Nucleus accumbens (tissue), 56 donors: ENCODE measurements at regions not wholly inside any gene's neighbourhood (a gene's known extent, or its start where the extent isn't known, plus 50 kb on each side); places are given as distances from the start of the nearest gene placed in this dataset.

Source experiments
- DNase-seq, 56 donors: peaks; one replicate each; lab custom pipeline; 2025; lab: John Stamatoyannopoulos, UW

DNA sequence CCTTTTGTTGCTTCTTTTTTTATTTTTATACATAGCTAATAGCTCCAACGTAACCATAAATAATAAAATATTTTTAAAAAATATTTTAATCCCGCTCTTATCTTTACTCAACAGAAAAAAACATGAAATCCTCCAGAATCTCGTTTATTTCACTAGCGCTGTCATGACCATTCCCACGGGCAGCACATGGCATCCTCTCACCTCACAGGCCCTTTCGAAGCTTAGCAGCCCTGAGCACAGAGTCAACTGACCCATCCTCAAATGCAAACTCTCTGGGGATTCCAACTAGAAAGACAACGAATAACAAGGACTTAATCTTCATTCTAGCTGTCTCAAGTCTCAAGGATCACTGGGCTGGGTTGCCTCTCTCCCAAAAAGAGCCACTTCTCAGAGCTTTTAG, 285.9 kb upstream of the PPARGC1A start:
- no peak for DNase-seq

DNA sequence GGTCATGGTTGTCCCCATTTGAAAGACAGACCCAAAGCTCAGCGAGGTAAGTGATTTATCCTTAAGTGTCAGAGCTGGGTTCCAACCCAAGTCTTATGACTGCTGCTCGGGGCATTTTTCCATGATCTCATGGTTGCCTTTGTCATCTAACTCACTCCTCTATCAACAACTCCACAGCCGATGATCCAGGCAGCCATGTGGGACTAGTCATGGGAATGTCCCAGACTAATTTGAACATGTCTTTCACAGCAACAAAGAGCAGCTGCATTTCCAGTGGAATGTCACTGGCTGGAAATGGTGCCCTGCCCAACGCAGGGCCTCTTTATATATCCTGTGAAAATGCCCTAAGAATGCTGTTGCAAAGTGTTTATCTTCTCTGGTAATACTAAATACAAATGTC, 284.8 kb upstream of the PPARGC1A start:
- DNase-seq: no peak

DNA sequence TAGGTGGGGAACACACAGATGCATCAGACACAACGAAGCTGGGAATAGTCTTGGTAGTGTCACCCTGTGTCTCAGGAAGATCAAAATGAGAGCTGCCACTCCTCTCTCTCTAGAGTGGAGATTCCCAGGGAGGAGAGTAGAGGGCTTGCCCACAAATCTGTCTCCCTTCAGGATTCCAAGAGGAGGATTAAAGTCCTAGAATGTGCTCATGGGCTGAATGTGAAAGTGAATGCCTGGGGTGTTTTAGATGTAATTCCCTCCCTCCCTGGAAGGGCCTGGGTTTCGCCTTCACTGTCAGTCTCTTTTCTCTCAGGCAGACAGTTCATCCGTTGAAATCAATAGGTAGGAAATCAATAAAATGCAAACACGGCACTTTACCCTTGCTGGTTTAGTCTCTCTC, 282.6 kb upstream of the PPARGC1A start:
- no peak for DNase-seq

DNA sequence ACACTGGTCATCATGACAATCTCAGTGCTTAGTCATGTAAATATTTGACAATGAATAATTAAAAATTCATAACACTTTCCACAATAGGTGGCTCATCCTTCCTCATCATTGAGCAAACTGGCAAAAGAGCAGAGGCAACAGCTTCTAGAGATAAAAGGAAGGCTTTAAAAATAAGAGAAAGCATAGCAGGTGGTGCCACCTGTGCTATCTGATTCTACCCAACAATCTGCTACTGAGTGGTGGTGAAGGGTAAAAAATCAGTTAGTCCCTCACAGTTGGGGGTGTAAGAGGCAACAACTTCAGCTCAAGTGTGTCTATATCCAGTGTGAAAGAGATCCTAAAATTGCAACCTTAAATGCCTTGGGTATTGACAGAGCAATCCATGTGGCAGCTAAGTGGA, 280.1 kb upstream of the PPARGC1A start:
- no peak for DNase-seq

DNA sequence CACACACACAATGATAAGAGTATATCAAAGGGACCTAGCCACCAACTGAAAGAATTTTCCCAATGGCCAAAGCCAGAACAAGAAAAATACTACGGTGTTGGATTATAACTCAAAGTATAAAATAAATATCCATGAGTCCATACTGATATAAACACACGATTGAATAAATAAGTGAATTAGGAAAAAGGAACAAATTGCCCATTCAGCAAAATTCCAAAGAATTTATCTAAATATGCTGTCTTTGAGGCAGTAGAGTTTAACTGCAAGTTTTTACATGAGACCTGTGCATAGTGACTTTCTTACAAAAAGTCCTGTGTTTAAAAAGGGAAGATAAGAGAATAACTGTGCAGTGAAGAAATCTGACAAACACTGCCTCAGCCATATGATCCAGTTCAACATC, 278.8 kb upstream of the PPARGC1A start:
- no peak for DNase-seq

DNA sequence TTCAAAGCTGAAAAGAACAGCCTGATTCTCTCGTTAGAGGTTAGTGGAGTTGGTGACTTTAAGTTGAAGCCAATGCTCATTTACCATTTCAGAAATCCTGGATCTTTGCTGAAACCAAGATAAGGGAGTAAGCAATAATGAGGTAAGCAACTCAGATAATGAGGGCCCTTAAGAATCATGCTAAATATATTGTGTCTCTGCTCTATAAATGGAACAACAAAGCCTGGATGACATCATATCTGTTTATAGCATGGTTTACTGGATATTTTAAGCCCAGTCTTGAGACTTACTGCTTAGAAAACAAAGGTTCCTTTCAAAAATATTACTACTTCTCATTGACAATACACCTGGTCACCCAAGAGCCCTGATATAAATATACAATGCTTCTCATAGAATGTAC, 276.7 kb upstream of the PPARGC1A start:
- DNase-seq: no peak

DNA sequence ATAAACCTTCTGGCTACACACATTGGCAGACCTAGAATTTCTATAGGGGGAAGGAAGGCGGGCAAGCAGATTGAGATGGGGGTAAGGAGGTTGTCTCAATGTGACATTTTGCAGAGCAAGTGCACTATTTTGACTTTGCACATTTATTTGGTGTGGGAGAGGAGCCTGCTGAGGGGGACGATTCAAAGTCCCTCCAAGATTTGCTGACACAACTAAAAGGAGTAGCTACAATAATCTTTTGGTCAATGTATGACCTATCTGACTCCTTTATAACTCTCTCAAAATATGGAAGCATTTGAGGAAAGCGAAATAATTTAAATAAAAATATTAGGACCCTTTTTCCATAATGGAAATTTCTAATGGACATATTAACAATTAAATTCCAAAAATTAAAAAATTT, 274.9 kb upstream of the PPARGC1A start:
- DNase-seq: no peak

DNA sequence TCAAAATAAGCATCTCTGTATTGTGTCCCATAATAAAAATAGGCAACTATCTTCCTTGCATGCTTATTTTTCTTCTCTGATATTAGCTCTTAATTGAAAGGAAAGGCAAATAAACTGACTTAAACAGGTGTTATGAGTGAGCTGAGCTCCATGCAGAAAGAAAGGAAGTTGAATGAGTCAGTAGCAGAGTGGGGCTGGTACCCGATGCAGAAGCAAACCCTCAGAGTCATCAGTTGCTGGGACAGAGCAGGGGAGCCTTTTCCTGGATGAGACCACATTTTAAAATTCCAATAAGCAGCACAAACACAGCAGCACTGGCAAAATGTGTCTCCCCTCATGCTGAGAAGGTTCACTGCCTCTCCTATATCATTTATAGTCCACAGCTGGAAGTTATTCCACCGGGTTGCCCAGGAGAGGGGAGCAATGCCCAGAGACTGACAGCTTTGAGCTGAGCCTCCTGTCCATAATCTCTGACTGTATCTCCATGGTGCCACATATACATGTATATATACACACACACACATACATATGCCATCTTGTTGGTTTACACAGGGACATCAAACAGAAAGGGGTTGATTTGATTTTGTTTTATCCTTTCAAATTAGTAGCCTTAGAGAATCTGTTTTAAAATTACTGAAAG, 274.3 kb upstream of the PPARGC1A start:
- peak in 3 of 56 donors; percentile 1 to 18 (median 3) for DNase-seq

DNA sequence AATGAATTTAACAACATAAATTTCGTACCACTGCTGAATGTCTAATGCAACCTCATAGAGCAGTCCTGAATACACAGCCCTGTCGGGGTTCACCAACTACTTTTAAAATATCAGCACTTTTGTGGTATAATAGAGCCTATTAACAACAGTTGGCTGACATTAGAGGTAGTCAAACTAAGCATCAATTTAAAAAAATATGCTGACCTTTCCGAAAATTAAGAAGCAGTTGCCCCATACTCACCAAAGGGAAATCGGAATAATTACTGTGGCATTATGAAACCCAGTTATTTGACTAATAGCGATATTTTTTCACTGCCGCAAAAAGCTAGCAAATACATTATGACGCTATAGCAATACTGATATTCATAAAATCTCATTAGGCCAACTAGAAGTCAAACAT, 273.5 kb upstream of the PPARGC1A start:
- no peak for DNase-seq

DNA sequence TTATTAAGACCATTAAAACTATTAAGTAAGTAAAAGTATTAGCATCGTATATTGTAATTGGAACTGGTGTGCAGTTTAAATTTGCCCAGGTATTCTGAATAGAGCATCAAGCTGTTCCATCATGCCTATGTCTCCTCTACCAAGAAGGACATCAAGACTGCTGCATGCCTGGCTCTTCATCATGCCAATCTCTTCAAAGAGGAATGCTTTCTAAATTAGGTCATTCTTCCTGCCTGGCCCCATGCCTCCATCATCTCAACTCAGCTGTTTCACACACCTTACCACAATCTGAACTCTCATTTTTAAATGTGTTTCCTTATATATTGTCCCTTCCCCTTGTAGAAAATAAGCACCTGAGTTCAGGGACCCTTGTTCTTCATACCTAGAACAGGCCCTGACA, 270.5 kb upstream of the PPARGC1A start:
- DNase-seq: no peak

DNA sequence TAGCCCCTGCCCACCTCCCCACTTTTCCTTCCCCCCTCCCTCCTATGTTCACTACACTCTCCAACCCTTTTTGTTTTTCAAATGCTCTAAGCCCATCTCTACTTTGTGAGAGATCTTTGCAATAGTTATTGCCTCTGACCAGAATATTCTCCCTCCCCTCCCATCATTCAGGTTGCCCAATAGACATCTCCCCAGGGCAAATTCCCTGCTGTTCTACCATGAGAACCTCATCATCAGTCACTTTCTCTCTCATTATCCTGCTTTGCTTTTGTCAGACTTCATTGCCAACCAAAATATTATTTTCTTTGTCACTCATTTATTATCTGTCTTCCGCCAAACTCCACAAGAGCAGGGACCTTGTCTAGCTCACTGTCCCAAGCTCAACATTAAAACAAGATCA, 268.2 kb upstream of the PPARGC1A start:
- DNase-seq: no peak

DNA sequence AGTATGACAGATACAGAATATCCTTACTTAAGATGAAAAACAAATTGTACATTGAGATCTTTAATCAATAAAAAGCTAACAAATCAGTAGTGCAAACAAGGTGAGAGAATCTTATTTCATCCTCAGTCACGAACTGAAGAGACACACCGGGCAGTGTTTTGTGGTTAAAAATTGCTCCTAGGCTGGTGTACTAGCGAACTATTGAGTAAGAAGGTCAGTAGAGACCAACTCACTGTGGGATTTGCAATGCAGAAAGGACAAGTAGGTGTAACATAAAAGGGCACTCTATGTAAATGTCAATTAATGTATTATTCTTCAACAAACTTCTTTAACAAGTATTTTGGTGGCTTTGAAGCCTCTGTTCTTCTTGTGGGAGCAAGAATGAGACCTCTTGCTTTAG, 260.2 kb upstream of the PPARGC1A start:
- no peak for DNase-seq

DNA sequence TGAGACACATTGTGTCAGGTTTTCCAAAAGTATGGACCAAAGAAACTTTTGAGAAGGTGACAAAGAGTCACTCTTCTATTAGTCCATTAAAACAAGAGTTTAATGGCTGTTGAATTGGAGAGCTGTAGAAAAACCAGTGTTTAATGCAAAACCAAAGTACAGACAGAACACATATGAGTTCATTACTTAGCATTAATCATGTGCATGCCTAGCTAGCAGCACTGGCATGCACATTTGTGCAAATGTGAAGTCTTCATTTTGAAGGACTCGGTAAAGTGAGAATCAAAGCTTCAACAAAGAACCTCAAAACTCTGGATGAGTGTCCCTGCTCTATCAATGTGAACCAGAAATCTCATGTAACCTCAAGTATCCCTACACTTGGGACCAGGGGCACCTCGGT, 256.3 kb upstream of the PPARGC1A start:
- no peak for DNase-seq

DNA sequence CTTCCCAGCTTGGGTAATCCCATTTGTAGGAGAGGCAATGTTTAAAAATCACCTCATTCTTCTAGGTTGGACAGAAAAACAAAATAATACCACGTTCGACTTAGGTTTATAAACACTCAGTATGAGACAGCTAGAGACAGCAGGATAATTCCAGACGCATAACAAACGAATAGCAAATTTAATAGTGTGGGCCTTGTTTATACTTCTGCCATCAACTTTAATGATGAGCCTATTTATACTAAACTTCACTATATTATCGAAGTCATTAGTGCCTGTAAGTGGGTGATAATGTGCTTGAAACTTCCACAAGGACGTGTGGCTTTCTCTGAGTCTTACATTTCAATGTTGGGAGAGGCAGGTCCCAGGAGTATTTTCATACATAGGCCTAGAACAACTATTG, 255.7 kb upstream of the PPARGC1A start:
- no peak for DNase-seq

DNA sequence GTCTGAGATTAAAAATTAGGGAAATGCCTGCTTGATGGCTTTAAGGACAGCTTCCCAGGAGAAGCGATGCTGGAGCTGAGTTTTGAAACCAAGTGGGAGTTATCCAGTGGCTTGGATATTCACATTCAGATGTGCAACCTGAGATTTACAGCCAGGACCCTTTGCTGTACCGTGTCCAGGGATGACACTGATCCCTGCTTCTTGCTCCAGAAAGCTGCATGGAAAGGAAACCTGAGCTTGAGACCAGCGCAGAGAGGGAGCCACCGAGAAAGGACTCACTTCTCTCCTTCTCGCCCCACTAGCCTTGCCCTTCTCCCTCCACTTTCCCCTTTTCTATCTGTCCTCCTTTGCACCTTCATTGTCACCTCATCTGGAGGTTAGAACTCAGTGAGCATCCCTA, 254.5 kb upstream of the PPARGC1A start:
- no peak for DNase-seq

DNA sequence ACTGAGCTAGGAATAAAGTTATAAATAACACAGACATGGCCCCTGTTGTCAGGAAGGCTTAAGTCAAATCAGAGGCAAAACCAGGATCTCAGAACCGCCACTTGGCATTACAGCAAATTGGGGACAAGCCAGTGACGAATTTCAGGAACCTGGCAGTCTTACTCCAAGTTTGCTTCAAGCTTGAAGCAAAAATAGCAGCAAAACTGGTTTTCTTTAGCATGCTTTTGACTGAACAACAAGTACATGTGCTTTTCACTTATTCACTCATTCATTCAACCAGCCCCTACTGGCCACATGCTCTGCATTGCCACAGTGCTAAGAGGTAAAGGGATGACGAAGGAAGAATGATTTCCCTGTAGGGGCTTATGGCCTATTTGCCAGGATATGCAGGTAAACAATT, 253.9 kb upstream of the PPARGC1A start:
- peak in 6 of 56 donors; percentile 1 to 12 (median 6) for DNase-seq

DNA sequence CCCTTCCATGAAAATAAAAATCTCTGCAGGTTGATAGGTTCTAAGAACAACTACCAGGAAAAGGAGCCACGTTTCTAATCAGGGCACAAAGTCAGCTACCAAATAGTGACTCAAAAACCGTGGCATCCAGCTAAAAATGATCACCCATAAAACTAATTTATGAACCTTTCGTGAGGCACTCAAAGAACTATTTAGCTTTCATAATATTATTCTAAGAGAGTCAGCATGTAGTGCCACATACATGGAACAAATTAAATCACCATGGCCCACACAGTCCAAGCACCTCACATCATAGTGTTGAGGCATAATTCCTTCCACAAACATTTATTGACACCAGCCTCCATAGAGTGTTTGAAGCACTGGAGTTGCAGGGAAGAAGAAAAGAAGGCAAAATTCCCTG, 252.0 kb upstream of the PPARGC1A start:
- DNase-seq: no peak

DNA sequence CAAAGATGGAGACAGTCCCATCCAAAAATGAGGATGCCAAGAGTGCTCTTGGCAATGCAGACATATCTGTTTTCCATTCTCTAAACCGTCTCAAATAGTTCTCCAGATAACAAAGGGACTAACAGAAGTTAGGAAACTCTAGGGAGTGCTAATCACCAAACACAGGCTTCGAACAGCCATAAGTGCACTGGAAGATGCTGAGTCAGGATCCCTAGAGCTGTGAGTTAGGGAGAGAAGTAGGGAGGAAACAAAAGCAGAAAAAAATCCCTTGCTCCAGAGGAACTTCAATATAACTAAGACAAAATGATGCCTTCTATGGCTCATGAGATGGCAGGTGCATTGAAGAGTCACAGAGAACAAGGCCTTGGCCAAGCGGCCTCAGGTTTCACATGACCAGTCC, 251.0 kb upstream of the PPARGC1A start:
- DNase-seq: no peak

DNA sequence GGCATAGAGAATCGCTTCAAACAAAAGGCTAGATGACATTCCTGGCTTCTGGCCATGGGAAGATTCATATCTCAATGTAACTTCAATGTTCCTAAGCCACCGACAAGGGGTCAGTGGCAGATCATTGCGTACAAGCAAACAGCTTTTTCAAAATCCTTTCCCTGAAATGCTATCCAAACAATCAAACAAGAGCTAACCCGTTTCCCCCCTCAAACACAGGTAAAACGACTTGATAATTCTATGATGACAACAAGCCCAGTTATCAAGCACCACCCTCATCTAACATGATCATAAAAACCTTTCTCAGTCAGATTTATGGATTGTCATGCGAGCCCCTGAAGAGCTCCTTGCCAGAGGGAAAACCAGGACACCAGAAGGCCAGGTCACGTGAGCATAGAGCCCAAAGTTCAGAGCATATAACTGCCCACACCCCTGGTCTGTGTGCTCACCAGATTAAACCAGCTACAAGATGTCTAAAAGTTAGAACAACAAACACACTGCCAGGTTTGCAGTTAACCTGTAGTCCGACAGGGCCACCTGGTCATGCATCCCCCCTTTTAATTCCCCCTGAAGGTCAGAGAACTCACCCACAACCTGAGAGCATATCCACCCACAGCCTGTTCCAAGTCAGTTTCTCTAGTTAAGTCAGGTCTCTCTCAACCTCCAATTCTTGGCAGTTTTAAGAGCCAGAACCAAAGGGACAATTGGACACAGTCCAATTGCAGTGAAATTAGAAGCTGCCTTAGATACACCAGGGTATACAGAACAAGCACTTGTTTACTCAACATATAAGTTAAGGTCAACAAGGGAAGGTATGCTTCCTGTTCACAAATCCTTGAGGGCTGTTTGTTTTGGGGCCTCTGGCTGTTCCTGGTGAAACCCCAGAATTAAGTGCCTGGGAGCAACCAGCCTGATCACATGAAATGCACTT, 248.1 kb upstream of the PPARGC1A start:
- DNase-seq: no peak

DNA sequence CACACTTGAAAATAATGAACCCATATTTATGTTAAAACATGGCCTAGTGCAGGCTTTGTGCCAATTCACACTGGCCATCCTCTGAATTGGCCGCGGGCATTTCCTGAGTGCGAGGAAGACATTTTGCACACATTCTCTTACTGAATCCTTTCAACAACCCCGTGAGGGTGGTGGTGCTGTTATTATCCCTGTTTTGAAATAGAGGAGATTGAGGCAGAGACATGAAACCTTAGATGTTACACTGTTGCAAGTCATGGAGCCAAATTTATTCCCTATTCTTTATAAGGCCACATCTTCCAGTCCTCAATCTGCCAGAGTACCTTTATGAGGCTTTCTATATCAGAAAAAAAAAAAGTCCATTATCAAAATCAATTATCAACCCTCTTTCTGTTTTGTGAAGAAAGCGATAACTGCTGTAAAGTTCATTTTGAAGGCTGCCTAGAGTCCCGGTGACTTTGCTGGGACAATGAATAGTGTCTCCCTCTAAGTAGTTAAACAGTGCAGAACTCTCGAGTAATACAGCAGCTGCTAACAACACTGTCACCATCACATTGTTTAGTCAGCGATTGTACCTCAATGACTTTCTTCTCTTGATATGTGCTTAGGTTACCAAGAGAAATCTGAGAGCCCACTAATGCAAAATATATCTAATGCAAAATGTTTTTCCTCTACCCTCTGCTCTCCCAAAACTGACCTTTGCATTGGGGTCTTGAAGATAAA, 242.3 kb upstream of the PPARGC1A start:
- DNase-seq: no peak

DNA sequence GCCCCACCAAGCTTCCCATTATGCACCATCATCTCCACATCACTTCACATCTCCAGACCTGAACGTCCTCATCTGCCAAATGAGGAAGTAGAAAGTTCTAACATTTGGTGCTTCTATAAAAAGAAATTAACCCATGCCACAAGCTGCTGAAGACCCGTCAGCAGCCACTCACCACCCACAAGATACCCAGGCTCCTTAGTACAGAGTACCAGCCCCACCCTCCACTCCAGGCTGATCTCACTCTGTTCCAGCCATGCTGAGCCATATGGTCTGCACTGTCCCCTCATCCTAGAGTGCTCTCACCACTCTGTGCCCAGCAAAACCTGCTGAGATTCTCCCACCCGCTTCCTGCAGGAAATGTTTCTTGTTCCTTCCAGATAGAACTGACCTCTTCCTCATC, 240.8 kb upstream of the PPARGC1A start:
- no peak for DNase-seq

DNA sequence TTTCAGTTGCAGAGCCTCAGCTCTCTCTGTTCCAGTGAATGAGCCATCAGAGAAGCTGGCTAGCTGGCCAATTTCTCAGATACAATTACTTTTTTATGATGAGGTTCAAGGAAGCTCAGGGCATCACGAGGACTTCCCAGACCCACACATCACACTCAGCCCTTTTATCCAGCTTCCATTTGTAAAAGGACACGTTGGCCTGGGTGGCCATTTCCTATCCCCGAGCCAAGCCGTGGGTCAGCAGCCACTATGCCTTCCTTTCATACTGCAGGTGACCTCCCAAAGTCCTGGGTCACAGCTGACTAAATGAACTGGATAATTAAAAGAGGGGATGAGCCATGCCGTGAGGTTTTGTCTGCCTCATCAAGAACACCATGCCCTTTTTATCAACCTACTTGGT, 236.9 kb upstream of the PPARGC1A start:
- no peak for DNase-seq
